ENCODE measurements at regions not wholly inside any gene's neighbourhood (a gene's known extent, or its start where the extent isn't known, plus 50 kb on each side); places are given as distances from the start of the nearest gene placed in this dataset.

DNA sequence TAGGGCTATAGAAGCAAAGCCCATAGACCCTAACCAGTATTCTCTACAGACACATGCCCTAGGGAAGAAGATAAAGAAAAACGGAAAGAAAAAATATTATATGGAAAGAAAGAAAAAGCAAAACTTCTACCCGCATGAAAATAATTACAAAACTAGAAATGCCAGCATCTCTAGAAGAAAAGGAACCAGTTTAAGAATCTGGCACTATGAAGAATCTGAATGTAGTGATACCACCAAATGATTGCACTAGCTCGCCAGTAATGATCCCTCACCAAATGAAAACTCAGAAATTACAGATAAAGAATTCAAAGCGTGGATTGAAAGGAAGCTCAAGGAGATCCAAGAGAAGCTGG lies 341.9 kb upstream of the GRIA1 start (continued):
- TF ChIP-seq, protein P1, sequence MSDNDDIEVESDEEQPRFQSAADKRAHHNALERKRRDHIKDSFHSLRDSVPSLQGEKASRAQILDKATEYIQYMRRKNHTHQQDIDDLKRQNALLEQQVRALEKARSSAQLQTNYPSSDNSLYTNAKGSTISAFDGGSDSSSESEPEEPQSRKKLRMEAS (IDR thresholded peaks at IDR 0.05): no peak
- TF ChIP-seq TCF7L2 (IDR thresholded peaks at IDR 0.05; ENCODE audit: borderline replicate concordance, extremely low read depth, insufficient read depth, insufficient read length): no peak
- TF ChIP-seq EGR1 (IDR thresholded peaks at IDR 0.05; ENCODE audit: low read depth): no peak
- TF ChIP-seq ELF1 (IDR thresholded peaks at IDR 0.05; ENCODE audit: borderline replicate concordance, low read depth): no peak
- TF ChIP-seq YY1 (IDR thresholded peaks at IDR 0.05; ENCODE audit: extremely low read depth, insufficient replicate concordance, low read depth, low read length): no peak

DNA sequence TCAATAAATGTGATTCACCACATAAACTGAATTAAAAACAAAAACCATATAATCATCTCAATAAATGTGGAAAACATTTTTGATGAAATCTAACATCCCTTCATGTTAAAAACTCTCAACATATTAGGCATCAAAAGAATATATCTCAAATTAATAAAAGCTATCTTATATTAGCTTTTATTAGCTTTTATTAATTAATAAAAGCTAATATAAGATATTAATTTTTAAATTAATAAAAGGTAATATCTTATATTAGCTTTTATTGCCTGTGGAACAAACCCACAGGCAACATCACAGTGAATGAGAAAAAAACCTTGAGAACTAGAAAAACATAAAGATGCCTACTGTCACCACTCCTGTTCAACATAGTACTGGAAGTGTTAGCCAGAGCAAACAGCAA lies 338.9 kb upstream of the GRIA1 start:
- TF ChIP-seq SP1 (IDR thresholded peaks at IDR 0.05; ENCODE audit: low read depth) (no peak), ELF1 (IDR thresholded peaks at IDR 0.05; ENCODE audit: borderline replicate concordance, low read depth) (no peak), EZH2 (IDR thresholded peaks at IDR 0.05) (no peak), FOSL1 (IDR thresholded peaks at IDR 0.05; ENCODE audit: low read depth) (no peak), EZH2phosphoT487 (IDR thresholded peaks at IDR 0.05; ENCODE audit: borderline replicate concordance) (no peak)
- TF ChIP-seq, protein P1 (IDR thresholded peaks at IDR 0.05): no peak
- no peak overlapping the region for H3K4me2 ChIP-seq (ENCODE audit: low read length)
- no peaks in the 10 kb centered on the region for H3K79me2 ChIP-seq (ENCODE audit: insufficient read depth, low read length)
- H3K9me2 ChIP-seq (ENCODE audit: insufficient read depth): no peaks in the 10 kb centered on the region
- H4K20me1 ChIP-seq (ENCODE audit: insufficient read depth): no peaks in the 10 kb centered on the region
- H3K9me3 ChIP-seq (ENCODE audit: control insufficient read depth in 1 of 2, insufficient read depth in 1 of 2, low read depth in 1 of 2, low read length in 2 of 2): no peaks in the 10 kb centered on the region; a peak in 1 of 4 replicates
- H2AFZ ChIP-seq (ENCODE audit: low read depth, low read length, poor library complexity, severe bottlenecking): no peak overlapping the region
- no peaks in the 10 kb centered on the region for H3K4me1 ChIP-seq (ENCODE audit: control insufficient read depth in 1 of 2, insufficient read depth in 2 of 2, low read length in 2 of 2)
- intact Hi-C loops (cut with micrococcal nuclease): no loop called here
- H3K27me3 ChIP-seq (ENCODE audit: insufficient read depth, low read length): no peaks in the 10 kb centered on the region
- H3K9ac ChIP-seq (ENCODE audit: low read length): no peak overlapping the region
- ChIA-PET CTCF (no interaction called here), POLR2A (no interaction called here), RAD21 (ENCODE audit: low non-redundant PET in 1 of 2, low total read pairs in 2 of 2, uncharacterized antibody in 2 of 2, unreplicated experiment in 2 of 2) (no interaction called here)
- H3K4me3 ChIP-seq (replicated peaks in 1 of 2; ENCODE audit: low read depth in 1 of 2, low read length in 2 of 2): no peak overlapping the region
- H3K27ac ChIP-seq (ENCODE audit: low read depth, low read length): no peak overlapping the region
- no peak for ATAC-seq
- H3K36me3 ChIP-seq (ENCODE audit: control insufficient read depth in 1 of 2, insufficient read depth in 2 of 2, low read length in 2 of 2): no peaks in the 10 kb centered on the region
- no TSS peak for BruUV-seq (replicated peaks)
- DNase-seq (ENCODE audit: low read depth, low spot score): no peak

DNA sequence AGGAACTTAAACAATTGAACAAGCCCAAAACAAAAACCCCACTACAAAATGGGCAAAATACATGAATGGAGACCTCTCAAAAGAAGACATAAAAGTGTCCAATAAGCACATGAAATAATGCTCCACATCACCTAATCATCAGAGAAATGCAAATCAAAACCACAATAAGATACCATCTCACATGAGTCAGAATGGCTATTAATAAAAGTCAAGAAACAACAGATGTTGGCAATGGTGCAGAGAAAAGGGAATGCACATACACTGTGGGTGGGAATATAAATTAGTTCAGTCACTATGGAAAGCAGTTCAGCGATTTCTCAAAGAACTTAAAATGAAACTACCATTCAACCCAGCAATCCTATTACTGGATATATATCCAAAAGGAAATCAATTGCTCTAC lies 337.4 kb upstream of the GRIA1 start:
- H3K9me3 ChIP-seq (ENCODE audit: control insufficient read depth in 1 of 2, insufficient read depth in 1 of 2, low read depth in 1 of 2, low read length in 2 of 2): no peaks in the 10 kb centered on the region; a peak in 1 of 4 replicates
- TF ChIP-seq, protein P2, sequence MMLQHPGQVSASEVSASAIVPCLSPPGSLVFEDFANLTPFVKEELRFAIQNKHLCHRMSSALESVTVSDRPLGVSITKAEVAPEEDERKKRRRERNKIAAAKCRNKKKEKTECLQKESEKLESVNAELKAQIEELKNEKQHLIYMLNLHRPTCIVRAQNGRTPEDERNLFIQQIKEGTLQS (IDR thresholded peaks at IDR 0.05): no peak
- TF ChIP-seq, protein P3, sequence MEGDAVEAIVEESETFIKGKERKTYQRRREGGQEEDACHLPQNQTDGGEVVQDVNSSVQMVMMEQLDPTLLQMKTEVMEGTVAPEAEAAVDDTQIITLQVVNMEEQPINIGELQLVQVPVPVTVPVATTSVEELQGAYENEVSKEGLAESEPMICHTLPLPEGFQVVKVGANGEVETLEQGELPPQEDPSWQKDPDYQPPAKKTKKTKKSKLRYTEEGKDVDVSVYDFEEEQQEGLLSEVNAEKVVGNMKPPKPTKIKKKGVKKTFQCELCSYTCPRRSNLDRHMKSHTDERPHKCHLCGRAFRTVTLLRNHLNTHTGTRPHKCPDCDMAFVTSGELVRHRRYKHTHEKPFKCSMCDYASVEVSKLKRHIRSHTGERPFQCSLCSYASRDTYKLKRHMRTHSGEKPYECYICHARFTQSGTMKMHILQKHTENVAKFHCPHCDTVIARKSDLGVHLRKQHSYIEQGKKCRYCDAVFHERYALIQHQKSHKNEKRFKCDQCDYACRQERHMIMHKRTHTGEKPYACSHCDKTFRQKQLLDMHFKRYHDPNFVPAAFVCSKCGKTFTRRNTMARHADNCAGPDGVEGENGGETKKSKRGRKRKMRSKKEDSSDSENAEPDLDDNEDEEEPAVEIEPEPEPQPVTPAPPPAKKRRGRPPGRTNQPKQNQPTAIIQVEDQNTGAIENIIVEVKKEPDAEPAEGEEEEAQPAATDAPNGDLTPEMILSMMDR (IDR thresholded peaks at IDR 0.05 in 2 of 3, conservative IDR thresholded peaks at IDR 0.05 in 1 of 3; ENCODE audit: borderline replicate concordance in 1 of 3, insufficient read depth in 1 of 3, low read depth in 2 of 3, low read length in 2 of 3): no peak
- TF ChIP-seq CBX3 (IDR thresholded peaks at IDR 0.05; ENCODE audit: low read depth): no peak
- no peak for TF ChIP-seq YY1 (IDR thresholded peaks at IDR 0.05; ENCODE audit: extremely low read depth, insufficient replicate concordance, low read depth, low read length)
- no peak for TF ChIP-seq SP1 (IDR thresholded peaks at IDR 0.05; ENCODE audit: low read depth)
- TF ChIP-seq, protein P4, sequence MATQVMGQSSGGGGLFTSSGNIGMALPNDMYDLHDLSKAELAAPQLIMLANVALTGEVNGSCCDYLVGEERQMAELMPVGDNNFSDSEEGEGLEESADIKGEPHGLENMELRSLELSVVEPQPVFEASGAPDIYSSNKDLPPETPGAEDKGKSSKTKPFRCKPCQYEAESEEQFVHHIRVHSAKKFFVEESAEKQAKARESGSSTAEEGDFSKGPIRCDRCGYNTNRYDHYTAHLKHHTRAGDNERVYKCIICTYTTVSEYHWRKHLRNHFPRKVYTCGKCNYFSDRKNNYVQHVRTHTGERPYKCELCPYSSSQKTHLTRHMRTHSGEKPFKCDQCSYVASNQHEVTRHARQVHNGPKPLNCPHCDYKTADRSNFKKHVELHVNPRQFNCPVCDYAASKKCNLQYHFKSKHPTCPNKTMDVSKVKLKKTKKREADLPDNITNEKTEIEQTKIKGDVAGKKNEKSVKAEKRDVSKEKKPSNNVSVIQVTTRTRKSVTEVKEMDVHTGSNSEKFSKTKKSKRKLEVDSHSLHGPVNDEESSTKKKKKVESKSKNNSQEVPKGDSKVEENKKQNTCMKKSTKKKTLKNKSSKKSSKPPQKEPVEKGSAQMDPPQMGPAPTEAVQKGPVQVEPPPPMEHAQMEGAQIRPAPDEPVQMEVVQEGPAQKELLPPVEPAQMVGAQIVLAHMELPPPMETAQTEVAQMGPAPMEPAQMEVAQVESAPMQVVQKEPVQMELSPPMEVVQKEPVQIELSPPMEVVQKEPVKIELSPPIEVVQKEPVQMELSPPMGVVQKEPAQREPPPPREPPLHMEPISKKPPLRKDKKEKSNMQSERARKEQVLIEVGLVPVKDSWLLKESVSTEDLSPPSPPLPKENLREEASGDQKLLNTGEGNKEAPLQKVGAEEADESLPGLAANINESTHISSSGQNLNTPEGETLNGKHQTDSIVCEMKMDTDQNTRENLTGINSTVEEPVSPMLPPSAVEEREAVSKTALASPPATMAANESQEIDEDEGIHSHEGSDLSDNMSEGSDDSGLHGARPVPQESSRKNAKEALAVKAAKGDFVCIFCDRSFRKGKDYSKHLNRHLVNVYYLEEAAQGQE (IDR thresholded peaks at IDR 0.05; ENCODE audit: low read depth): no peak

More for the DNA sequence above, 337.4 kb upstream of the GRIA1 start:
- H3K4me3 ChIP-seq (replicated peaks in 1 of 2; ENCODE audit: low read depth in 1 of 2, low read length in 2 of 2): no peak overlapping the region
- no peak overlapping the region for H2AFZ ChIP-seq (ENCODE audit: low read depth, low read length, poor library complexity, severe bottlenecking)
- DNase-seq (ENCODE audit: low read depth, low spot score) (no peak), ATAC-seq (no peak)
- BruUV-seq (replicated peaks): no TSS peak
- no peak overlapping the region for H3K27ac ChIP-seq (ENCODE audit: low read depth, low read length)
- no peaks in the 10 kb centered on the region for H3K4me1 ChIP-seq (ENCODE audit: control insufficient read depth in 1 of 2, insufficient read depth in 2 of 2, low read length in 2 of 2)
- CTCF ChIA-PET: no interaction called here
- no peaks in the 10 kb centered on the region for H3K36me3 ChIP-seq (ENCODE audit: control insufficient read depth in 1 of 2, insufficient read depth in 2 of 2, low read length in 2 of 2)
- POLR2A ChIA-PET: no interaction called here
- intact Hi-C loops (cut with micrococcal nuclease): no loop called here
- no peaks in the 10 kb centered on the region for H4K20me1 ChIP-seq (ENCODE audit: insufficient read depth)
- no peak overlapping the region for H3K4me2 ChIP-seq (ENCODE audit: low read length)
- H3K27me3 ChIP-seq (ENCODE audit: insufficient read depth, low read length): no peaks in the 10 kb centered on the region
- H3K9me2 ChIP-seq (ENCODE audit: insufficient read depth): no peaks in the 10 kb centered on the region
- RAD21 ChIA-PET (ENCODE audit: low non-redundant PET in 1 of 2, low total read pairs in 2 of 2, uncharacterized antibody in 2 of 2, unreplicated experiment in 2 of 2): no interaction called here
- H3K79me2 ChIP-seq (ENCODE audit: insufficient read depth, low read length): no peaks in the 10 kb centered on the region
- H3K9ac ChIP-seq (ENCODE audit: low read length): no peak overlapping the region
